HCT116 (cell line): ENCODE measurements at regions not wholly inside any gene's neighbourhood (a gene's known extent, or its start where the extent isn't known, plus 50 kb on each side); places are given as distances from the start of the nearest gene placed in this dataset.
A peak's percentile ranks its signal among the peaks of the same experiment; 100 is the strongest.

Experiments used
- ATAC-seq: fragments of 200-7000 bp; cut with Tn5 transposase; 2 replicates; pipeline ENCODE4 v1.9.1; 2020; ENCODE audit warnings: mild to moderate bottlenecking, moderate library complexity
- BruUV-seq: library from RNA; stranded (reverse); fragments of 400-500 nt; replicated peaks from 2 replicates; lab custom pipeline; 2021; lab: Mats Ljungman, UMichigan
- CTCF ChIA-PET: fragments of 300-600 bp; sonication (Branson Sonifier 250); formaldehyde crosslinking; loops from one replicate; lab custom pipeline; 2021; ENCODE audit warnings: antibody characterized with exemption; lab: Charles Lee
- POLR2A ChIA-PET: fragments of 300-600, 350-600 bp; sonication (Branson Sonifier 250); formaldehyde crosslinking; loops from one replicate; lab custom pipeline; 2021; ENCODE audit warnings: antibody characterized with exemption; lab: Charles Lee
- RAD21 ChIA-PET, 2 experiments: fragments of 300-600 bp; sonication (Branson Sonifier 250); formaldehyde crosslinking; loops; one replicate each; lab custom pipeline; 2023; ENCODE audit warnings: low total read pairs in 2 of 2; ENCODE audit not compliant: uncharacterized antibody in 2 of 2, unreplicated experiment in 2 of 2, low non-redundant PET in 1 of 2; lab: Charles Lee
- DNase-seq: peaks from one replicate; pipeline ENCODE4 v3.0.0-alpha.2; 2010; ENCODE audit warnings: low read depth, low spot score
- H2AFZ ChIP-seq: fragments of 200-600 bp; shearing (Covaris generic), sonication (generic); 2 replicates; pipeline ENCODE4 v1.6.1; 2017; ENCODE audit warnings: low read depth, mixed run types, mixed read lengths, antibody characterized with exemption, low read length; ENCODE audit not compliant: poor library complexity, severe bottlenecking
- H3K27ac ChIP-seq: 2 replicates; pipeline ENCODE4 v1.5.1; 2012; ENCODE audit warnings: low read depth, low read length
- H3K27me3 ChIP-seq: fragments of 200-600 bp; sonication (generic); 2 replicates; pipeline ENCODE4 v1.6.1; 2016; ENCODE audit warnings: mixed run types, low read length, mixed read lengths; ENCODE audit not compliant: insufficient read depth
- H3K36me3 ChIP-seq, 2 experiments: fragments of 200-500 bp in 1 of 2; fragments of 200-600 bp in 1 of 2; sonication (Bioruptor generic) in 1 of 2; sonication (generic) in 1 of 2; 2 replicates each; pipeline versions ENCODE4 v1.5.1 to v1.6.1; 2014 to 2016; ENCODE audit warnings: low read length in 2 of 2, inconsistent platforms in 1 of 2, mixed read lengths in 1 of 2, mixed run types in 1 of 2; ENCODE audit not compliant: insufficient read depth in 2 of 2, control insufficient read depth in 1 of 2
- H3K4me1 ChIP-seq, 2 experiments: fragments of 200-600 bp in 1 of 2; sonication (generic) in 1 of 2; 2 replicates each; pipeline versions ENCODE4 v1.5.1 to v1.6.1; 2012 to 2017; ENCODE audit warnings: low read length in 2 of 2, inconsistent platforms in 1 of 2, mild to moderate bottlenecking in 1 of 2, mixed read lengths in 1 of 2, mixed run types in 1 of 2, moderate library complexity in 1 of 2; ENCODE audit not compliant: insufficient read depth in 2 of 2, control insufficient read depth in 1 of 2
- H3K4me2 ChIP-seq: fragments of 200-600 bp; sonication (generic); 2 replicates; pipeline ENCODE4 v1.6.1; 2017; ENCODE audit warnings: mixed run types, low read length, mixed read lengths
- H3K4me3 ChIP-seq, 2 experiments: fragments of 200-600 bp in 1 of 2; sonication (generic) in 1 of 2; replicated peaks in 1 of 2; 2 replicates each; pipeline ENCODE4 v1.5.1; 2011 to 2016; ENCODE audit warnings: low read length in 2 of 2, control low read depth in 1 of 2, low read depth in 1 of 2, mild to moderate bottlenecking in 1 of 2, mixed read lengths in 1 of 2, mixed run types in 1 of 2
- H3K79me2 ChIP-seq: fragments of 200-600 bp; sonication (generic); 2 replicates; pipeline ENCODE4 v1.6.1; 2017; ENCODE audit warnings: mild to moderate bottlenecking, mixed run types, low read length, moderate library complexity, mixed read lengths; ENCODE audit not compliant: insufficient read depth
- H3K9ac ChIP-seq: fragments of 200-600 bp; sonication (generic); 2 replicates; pipeline ENCODE4 v1.6.1; 2016; ENCODE audit warnings: low read length, mixed read lengths
- H3K9me2 ChIP-seq: fragments of 200-600 bp; sonication (generic), shearing (Covaris generic); 2 replicates; pipeline ENCODE4 v1.6.1; 2017; ENCODE audit warnings: mixed run types, mild to moderate bottlenecking, moderate library complexity; ENCODE audit not compliant: insufficient read depth
- H3K9me3 ChIP-seq, 2 experiments: fragments of 200-500 bp in 1 of 2; fragments of 200-600 bp in 1 of 2; sonication (Bioruptor generic) in 1 of 2; sonication (generic) in 1 of 2; 2 replicates each; pipeline ENCODE4 v1.6.1; 2014 to 2017; ENCODE audit warnings: low read length in 2 of 2, mixed read lengths in 2 of 2, inconsistent platforms in 1 of 2, low read depth in 1 of 2, mild to moderate bottlenecking in 1 of 2, mixed run types in 1 of 2, moderate library complexity in 1 of 2; ENCODE audit not compliant: control insufficient read depth in 1 of 2, insufficient read depth in 1 of 2
- H4K20me1 ChIP-seq: fragments of 200-600 bp; sonication (generic), shearing (Covaris generic); 2 replicates; pipeline ENCODE4 v1.6.1; 2017; ENCODE audit warnings: mixed run types, mild to moderate bottlenecking, moderate library complexity; ENCODE audit not compliant: insufficient read depth
- CEBPB ChIP-seq: IDR thresholded peaks from 2 replicates; pipeline ENCODE4 v1.6.1; 2012; ENCODE audit warnings: low read depth
- CTCF ChIP-seq, 3 experiments: fragments of 200-600 bp in 1 of 3; sonication (generic) in 1 of 3; IDR thresholded peaks in 2 of 3; conservative IDR thresholded peaks in 1 of 3; 2 replicates each; pipeline ENCODE4 v1.5.1; 2012 to 2017; ENCODE audit warnings: low read depth in 2 of 3, low read length in 2 of 3, antibody characterized with exemption in 1 of 3, borderline replicate concordance in 1 of 3, control low read depth in 1 of 3, mild to moderate bottlenecking in 1 of 3, mixed read lengths in 1 of 3, mixed run types in 1 of 3, moderate library complexity in 1 of 3; ENCODE audit not compliant: insufficient read depth in 1 of 3
- RAD21 ChIP-seq: IDR thresholded peaks from 2 replicates; pipeline ENCODE4 v1.6.1; 2012; ENCODE audit warnings: low read depth, mild to moderate bottlenecking
- SIN3A ChIP-seq: IDR thresholded peaks from 2 replicates; pipeline ENCODE4 v1.6.1; 2012; ENCODE audit warnings: low read depth
- SRF ChIP-seq: IDR thresholded peaks from 2 replicates; pipeline ENCODE4 v1.6.1; 2012; ENCODE audit warnings: low read depth
- ZNF274 ChIP-seq: fragments of 200-500 bp; sonication (Bioruptor generic); IDR thresholded peaks from 2 replicates; pipeline ENCODE4 v1.6.1; 2014; ENCODE audit warnings: mild to moderate bottlenecking, low read depth, low read length, inconsistent platforms
- intact Hi-C: fragments of 100-400 bp; cut with micrococcal nuclease; formaldehyde crosslinking; loops from 2 replicates; pipeline ENCODE4 v1.10.0; 2022
- TF ChIP-seq, protein P1 (sequence below): IDR thresholded peaks from 2 replicates; pipeline ENCODE4 v1.6.1; 2012

DNA sequence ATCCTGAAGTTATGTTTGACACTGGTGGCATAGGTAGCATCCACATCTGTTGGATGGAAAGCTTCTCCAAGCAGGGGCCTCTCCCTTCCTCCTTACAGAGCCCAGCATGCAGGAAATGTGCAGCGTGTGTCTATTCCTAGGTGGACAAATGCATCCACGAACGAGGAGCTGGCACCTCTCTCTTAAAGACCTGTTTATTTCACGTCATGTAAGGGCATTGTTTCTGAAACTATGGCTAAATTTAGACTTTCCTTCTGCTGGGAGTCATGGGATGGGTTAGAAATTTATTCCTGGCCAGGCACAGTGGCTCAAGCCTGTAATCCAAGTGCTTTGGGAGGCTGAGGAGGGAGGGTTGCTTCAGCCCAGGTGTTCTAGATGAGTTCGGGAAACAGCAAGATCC is 208.4 kb upstream of the SVIL start:
- H3K9ac ChIP-seq = no peak overlapping the region
- CTCF ChIA-PET = no interaction called here
- H3K36me3 ChIP-seq = no peaks in the 10 kb centered on the region

DNA sequence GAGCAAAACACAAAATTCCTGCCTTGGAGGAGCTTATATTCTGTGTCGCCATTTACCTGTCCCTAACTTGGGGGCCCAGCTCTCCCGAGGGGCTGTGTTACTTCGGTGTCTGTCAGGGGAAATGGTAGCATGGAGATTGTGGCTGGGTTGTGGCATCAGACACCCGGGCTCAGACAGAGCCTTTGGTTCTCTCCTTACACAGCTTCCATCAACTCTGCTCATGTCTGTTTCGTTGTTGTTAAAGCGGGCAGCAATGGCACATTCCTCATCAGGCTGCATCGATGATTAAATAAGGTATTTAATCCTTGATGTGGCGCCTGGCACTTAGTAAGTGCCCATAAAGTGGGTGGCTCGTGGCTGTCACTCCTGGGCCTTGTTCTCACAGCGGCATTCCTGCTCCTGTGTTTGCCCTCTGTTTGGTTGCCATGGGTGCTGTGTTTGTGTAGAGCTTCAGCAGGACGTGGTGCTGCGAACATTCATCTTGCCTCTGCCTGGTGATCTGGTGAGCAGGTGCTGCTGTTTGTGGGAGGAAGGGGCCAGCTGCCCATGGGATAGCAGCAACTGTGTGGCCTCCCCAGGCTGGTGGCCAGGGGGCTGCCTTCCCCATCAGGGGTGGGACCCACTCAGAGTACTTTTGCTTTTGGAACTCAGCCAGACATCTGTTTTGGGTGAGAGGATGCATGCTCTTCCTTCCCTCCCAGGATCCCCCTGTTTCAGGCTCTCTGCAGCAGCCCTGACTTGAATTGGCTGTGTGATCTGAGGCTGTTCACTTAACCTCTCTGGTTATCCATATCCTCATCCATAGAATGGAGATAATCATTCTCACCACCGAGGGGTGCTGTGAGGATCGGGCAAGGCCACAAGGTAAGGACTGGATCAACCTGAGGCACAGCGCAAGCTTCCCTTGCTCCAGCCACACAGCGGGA is 207.2 kb upstream of the SVIL start:
- TF ChIP-seq CTCF (IDR thresholded peaks at IDR 0.05 in 2 of 3, conservative IDR thresholded peaks at IDR 0.05 in 1 of 3; ENCODE audit: borderline replicate concordance in 1 of 3, insufficient read depth in 1 of 3, low read depth in 2 of 3, low read length in 2 of 3) = peak in 1 of 3 experiments; percentile 15; a peak in 1 of 6 replicates
- TF ChIP-seq SIN3A = no peak
- TF ChIP-seq CEBPB = no peak
- TF ChIP-seq SRF = no peak
- TF ChIP-seq ZNF274 = no peak
- 0 out of 2 replicates have a peak, but pooled peaks have one; percentile 3 for TF ChIP-seq RAD21
- RAD21 ChIA-PET = no interaction called here
- intact Hi-C loops = no loop called here
- CTCF ChIA-PET = no interaction called here
- DNase-seq (no peak), ATAC-seq (peak; percentile 65)
- H3K9me3 ChIP-seq = no peaks in the 10 kb centered on the region
- no peak overlapping the region for H3K9ac ChIP-seq
- no peaks in the 10 kb centered on the region for H4K20me1 ChIP-seq
- no peak overlapping the region for H3K27ac ChIP-seq
- BruUV-seq = no TSS peak
- no peaks in the 10 kb centered on the region; a peak in 1 of 4 replicates for H3K4me1 ChIP-seq
- no peaks in the 10 kb centered on the region for H3K27me3 ChIP-seq
- POLR2A ChIA-PET = no interaction called here
- H3K36me3 ChIP-seq = no peaks in the 10 kb centered on the region
- no peaks in the 10 kb centered on the region for H3K79me2 ChIP-seq
- H2AFZ ChIP-seq = no peak overlapping the region
- H3K4me3 ChIP-seq = no peak overlapping the region
- no peak overlapping the region for H3K4me2 ChIP-seq
- no peaks in the 10 kb centered on the region for H3K9me2 ChIP-seq

More for the DNA sequence above, 208.4 kb upstream of the SVIL start:
- H3K4me1 ChIP-seq = no peaks in the 10 kb centered on the region; a peak in 1 of 4 replicates
- H3K4me2 ChIP-seq = no peak overlapping the region
- no peaks in the 10 kb centered on the region for H4K20me1 ChIP-seq
- BruUV-seq = no TSS peak
- H3K79me2 ChIP-seq = no peaks in the 10 kb centered on the region
- H3K4me3 ChIP-seq = no peak overlapping the region
- RAD21 ChIA-PET = interaction anchor here in 1 of 2 experiments (0.7 kb wide), 1 partner anchor 394 kb away, joined by 4 read pairs; no protein-coding TSS in a partner anchor
- ATAC-seq (no peak), DNase-seq (no peak)
- no peaks in the 10 kb centered on the region for H3K9me2 ChIP-seq
- no peak overlapping the region for H2AFZ ChIP-seq
- POLR2A ChIA-PET = no interaction called here
- H3K9me3 ChIP-seq = no peaks in the 10 kb centered on the region
- H3K27me3 ChIP-seq = no peaks in the 10 kb centered on the region
- TF ChIP-seq, protein P1, sequence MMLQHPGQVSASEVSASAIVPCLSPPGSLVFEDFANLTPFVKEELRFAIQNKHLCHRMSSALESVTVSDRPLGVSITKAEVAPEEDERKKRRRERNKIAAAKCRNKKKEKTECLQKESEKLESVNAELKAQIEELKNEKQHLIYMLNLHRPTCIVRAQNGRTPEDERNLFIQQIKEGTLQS = no peak
- intact Hi-C loops = no loop called here
- no peak overlapping the region for H3K27ac ChIP-seq
